Cardiac muscle cell (in vitro differentiated cells and primary cell): ENCODE measurements at regions not wholly inside any gene's neighbourhood (a gene's known extent, or its start where the extent isn't known, plus 50 kb on each side); places are given as distances from the start of the nearest gene placed in this dataset.

Source experiments
- DNase-seq, 2 donors: peaks; one replicate each; pipeline versions ENCODE4 v3.0.0 to v3.0.0-alpha.2; 2010 to 2017; ENCODE audit warnings: low read depth in 1 of 2, low spot score in 1 of 2
- H3K27ac ChIP-seq: fragments of 200-600 bp; sonication (generic); 2 replicates; pipeline ENCODE4 v1.5.1; 2016
- H3K27me3 ChIP-seq: fragments of 200-600 bp; sonication (generic); 2 replicates; pipeline ENCODE4 v1.6.0; 2016; ENCODE audit warnings: control low read depth
- H3K36me3 ChIP-seq: fragments of 200-600 bp; sonication (generic); 2 replicates; pipeline ENCODE4 v1.5.1; 2016; ENCODE audit warnings: control low read depth
- H3K4me1 ChIP-seq: fragments of 200-600 bp; sonication (generic); 2 replicates; pipeline ENCODE4 v1.8.1; 2017; ENCODE audit warnings: low read depth, mild to moderate bottlenecking, mixed run types
- H3K4me3 ChIP-seq: fragments of 200-600 bp; sonication (generic); 2 replicates; pipeline ENCODE4 v1.5.1; 2016; ENCODE audit warnings: mild to moderate bottlenecking
- H3K9me3 ChIP-seq: fragments of 200-600 bp; sonication (generic); 2 replicates; pipeline ENCODE4 v1.5.1; 2017; ENCODE audit warnings: low read depth, mild to moderate bottlenecking, control low read depth
- TF ChIP-seq, protein P1 (sequence below): IDR thresholded peaks from 2 replicates; pipeline ENCODE4 v1.5.1; 2012; ENCODE audit warnings: low read depth, mild to moderate bottlenecking, low read length

DNA sequence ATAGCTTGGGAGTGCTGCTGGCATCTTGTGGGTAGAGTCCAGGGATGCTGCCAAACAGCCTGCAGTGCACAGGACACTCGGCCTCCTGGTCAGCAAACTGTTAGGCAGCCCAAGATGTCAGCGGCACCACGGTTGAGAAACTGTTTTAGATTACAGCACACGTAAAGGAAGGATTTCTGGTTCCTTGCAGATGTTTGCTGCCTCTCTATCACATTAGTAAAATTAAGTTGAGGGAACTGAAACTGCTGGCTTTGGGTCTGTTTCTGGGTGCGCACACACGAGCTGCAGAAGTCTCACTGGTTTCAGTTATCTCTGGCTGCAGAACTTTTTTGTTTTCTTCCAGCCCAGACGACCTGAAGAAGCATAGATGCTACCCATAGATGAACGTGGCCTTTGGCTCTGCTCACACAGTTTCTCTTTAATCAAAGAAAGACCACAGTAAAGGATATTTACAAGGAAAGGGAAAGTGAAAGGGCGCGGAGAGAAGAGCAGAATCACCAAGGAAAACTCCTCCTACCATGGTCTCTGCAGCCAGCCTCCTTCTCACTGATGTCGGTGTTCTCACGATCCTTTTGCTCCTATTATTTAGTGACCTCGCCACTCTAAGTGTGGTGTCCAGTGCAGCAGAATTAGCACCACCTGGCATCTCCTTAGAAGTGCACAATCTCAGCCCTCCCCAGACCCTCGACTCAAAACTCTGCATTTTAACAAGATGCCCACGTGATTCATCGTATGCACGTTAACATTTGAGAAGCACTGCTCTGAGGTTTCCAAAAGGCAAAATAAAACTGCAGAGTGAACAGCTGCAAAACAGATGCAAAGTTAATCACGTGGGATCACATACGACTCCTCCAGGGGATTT is 50.6 kb upstream of the AKAP13 start:
- peaks cover 20% of the 10 kb centered on the region for H3K4me1 ChIP-seq
- no peak overlapping the region for H3K27ac ChIP-seq
- no peaks in the 10 kb centered on the region for H3K27me3 ChIP-seq
- DNase-seq: peak in 1 of 2 donors; percentile 51
- TF ChIP-seq, protein P1, sequence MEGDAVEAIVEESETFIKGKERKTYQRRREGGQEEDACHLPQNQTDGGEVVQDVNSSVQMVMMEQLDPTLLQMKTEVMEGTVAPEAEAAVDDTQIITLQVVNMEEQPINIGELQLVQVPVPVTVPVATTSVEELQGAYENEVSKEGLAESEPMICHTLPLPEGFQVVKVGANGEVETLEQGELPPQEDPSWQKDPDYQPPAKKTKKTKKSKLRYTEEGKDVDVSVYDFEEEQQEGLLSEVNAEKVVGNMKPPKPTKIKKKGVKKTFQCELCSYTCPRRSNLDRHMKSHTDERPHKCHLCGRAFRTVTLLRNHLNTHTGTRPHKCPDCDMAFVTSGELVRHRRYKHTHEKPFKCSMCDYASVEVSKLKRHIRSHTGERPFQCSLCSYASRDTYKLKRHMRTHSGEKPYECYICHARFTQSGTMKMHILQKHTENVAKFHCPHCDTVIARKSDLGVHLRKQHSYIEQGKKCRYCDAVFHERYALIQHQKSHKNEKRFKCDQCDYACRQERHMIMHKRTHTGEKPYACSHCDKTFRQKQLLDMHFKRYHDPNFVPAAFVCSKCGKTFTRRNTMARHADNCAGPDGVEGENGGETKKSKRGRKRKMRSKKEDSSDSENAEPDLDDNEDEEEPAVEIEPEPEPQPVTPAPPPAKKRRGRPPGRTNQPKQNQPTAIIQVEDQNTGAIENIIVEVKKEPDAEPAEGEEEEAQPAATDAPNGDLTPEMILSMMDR: no peak
- H3K9me3 ChIP-seq: no peaks in the 10 kb centered on the region
- H3K4me3 ChIP-seq: no peak overlapping the region
- H3K36me3 ChIP-seq: no peaks in the 10 kb centered on the region
